ENCODE measurements at regions not wholly inside any gene's neighbourhood (a gene's known extent, or its start where the extent isn't known, plus 50 kb on each side); places are given as distances from the start of the nearest gene placed in this dataset.

- TF ChIP-seq MAX (IDR thresholded peaks at IDR 0.05; ENCODE audit: insufficient read depth, insufficient read length) (no peak), CTCF (IDR thresholded peaks at IDR 0.05; ENCODE audit: extremely low read depth in 1 of 2, insufficient read depth in 1 of 2, low read depth in 1 of 2, low read length in 2 of 2) (no peak), POLR2A (IDR thresholded peaks at IDR 0.05; ENCODE audit: low read depth, low read length) (no peak), POLR2AphosphoS5 (IDR thresholded peaks at IDR 0.05; ENCODE audit: insufficient read depth, low read depth, low read length) (no peak), EZH2 (IDR thresholded peaks at IDR 0.05; ENCODE audit: borderline replicate concordance, low read depth, low read length, severe bottlenecking) (no peak)
These were observed 114.6 kb upstream of the TCF21 start for GRCh38 chr6:133774356-133774755.
